Liver (tissue), 8 donors: ENCODE measurements at regions not wholly inside any gene's neighbourhood (a gene's known extent, or its start where the extent isn't known, plus 50 kb on each side); places are given as distances from the start of the nearest gene placed in this dataset.

Source experiments
- DNase-seq: peaks from one replicate; pipeline ENCODE4 v3.0.0-alpha.2; 2017; ENCODE audit warnings: low spot score
- H3K27ac ChIP-seq, 2 donors: one replicate each; pipeline ENCODE4 v1.7.0; 2013; ENCODE audit warnings: inconsistent platforms in 2 of 2, low read length in 2 of 2, control low read depth in 1 of 2, low read depth in 1 of 2, mild to moderate bottlenecking in 1 of 2
- H3K27me3 ChIP-seq, 4 donors: one replicate each; pipeline versions ENCODE4 v1.6.1 to v1.7.0; 2013; ENCODE audit warnings: low read length in 3 of 4, inconsistent platforms in 1 of 4, mild to moderate bottlenecking in 1 of 4, moderate library complexity in 1 of 4; ENCODE audit not compliant: control insufficient read depth in 4 of 4, insufficient read depth in 4 of 4
- H3K36me3 ChIP-seq, 4 donors: one replicate each; pipeline versions ENCODE4 v1.6.1 to v1.7.0; 2013; ENCODE audit warnings: low read length in 3 of 4, mild to moderate bottlenecking in 3 of 4, low read depth in 1 of 4, moderate library complexity in 1 of 4; ENCODE audit not compliant: control insufficient read depth in 4 of 4, insufficient read depth in 3 of 4
- H3K4me1 ChIP-seq, 4 donors: one replicate each; pipeline versions ENCODE4 v1.6.1 to v1.7.0; 2013; ENCODE audit warnings: low read length in 3 of 4, mild to moderate bottlenecking in 3 of 4, moderate library complexity in 1 of 4; ENCODE audit not compliant: control insufficient read depth in 4 of 4, insufficient read depth in 4 of 4
- H3K4me3 ChIP-seq, 3 donors: one replicate each; pipeline versions ENCODE4 v1.6.1 to v1.7.0; 2013; ENCODE audit warnings: low read length in 3 of 3, control low read depth in 1 of 3, low read depth in 1 of 3, mild to moderate bottlenecking in 1 of 3
- H3K9ac ChIP-seq, 2 donors: one replicate each; pipeline ENCODE4 v1.7.0; 2013; ENCODE audit warnings: low read length in 2 of 2, mild to moderate bottlenecking in 2 of 2, moderate library complexity in 2 of 2, control low read depth in 1 of 2, low read depth in 1 of 2
- H3K9me3 ChIP-seq, 4 donors: one replicate each; pipeline versions ENCODE4 v1.6.1 to v1.7.0; 2013; ENCODE audit warnings: low read length in 3 of 4; ENCODE audit not compliant: control insufficient read depth in 4 of 4
- ATF3 ChIP-seq: IDR thresholded peaks from 2 replicates; pipeline ENCODE4 v1.6.1; 2016; ENCODE audit warnings: antibody characterized with exemption
- CTCF ChIP-seq: fragments of 150-350 bp; IDR thresholded peaks from 2 replicates; pipeline ENCODE4 v1.5.1; 2017; ENCODE audit warnings: improper control_type of control experiment, low read depth, low read length; ENCODE audit not compliant: missing input control
- EGR1 ChIP-seq, 2 donors: IDR thresholded peaks; 2 replicates each; pipeline ENCODE4 v1.6.1; 2016 to 2018; ENCODE audit warnings: antibody characterized with exemption in 2 of 2, low read depth in 2 of 2
- FOXA2 ChIP-seq: IDR thresholded peaks from 2 replicates; pipeline ENCODE4 v1.6.1; 2016; ENCODE audit warnings: antibody characterized with exemption
- GABPA ChIP-seq, 2 donors: IDR thresholded peaks in 1 of 2; conservative IDR thresholded peaks in 1 of 2; 2 replicates each; pipeline ENCODE4 v1.6.1; 2016; ENCODE audit warnings: antibody characterized with exemption in 2 of 2, mild to moderate bottlenecking in 1 of 2, moderate library complexity in 1 of 2
- HNF4A ChIP-seq, 2 donors: conservative IDR thresholded peaks; 2 replicates each; pipeline ENCODE4 v1.6.1; 2016; ENCODE audit warnings: antibody characterized with exemption in 2 of 2, mild to moderate bottlenecking in 2 of 2
- JUND ChIP-seq, 2 donors: IDR thresholded peaks; 2 replicates each; pipeline ENCODE4 v1.6.1; 2016; ENCODE audit warnings: antibody characterized with exemption in 2 of 2
- MAX ChIP-seq: IDR thresholded peaks from 2 replicates; pipeline ENCODE4 v1.6.1; 2016; ENCODE audit warnings: antibody characterized with exemption
- RAD21 ChIP-seq, 2 donors: IDR thresholded peaks; 2 replicates each; pipeline ENCODE4 v1.6.1; 2016; ENCODE audit warnings: antibody characterized with exemption in 2 of 2, mild to moderate bottlenecking in 2 of 2
- REST ChIP-seq: IDR thresholded peaks from 2 replicates; pipeline ENCODE4 v1.6.1; 2016; ENCODE audit warnings: antibody characterized with exemption, mild to moderate bottlenecking
- SP1 ChIP-seq: IDR thresholded peaks from 2 replicates; pipeline ENCODE4 v1.6.1; 2018; ENCODE audit warnings: antibody characterized with exemption, mild to moderate bottlenecking
- TAF1 ChIP-seq: conservative IDR thresholded peaks from 2 replicates; pipeline ENCODE4 v1.6.1; 2016; ENCODE audit warnings: antibody characterized with exemption, mild to moderate bottlenecking
- ZBTB33 ChIP-seq: IDR thresholded peaks from 2 replicates; pipeline ENCODE4 v1.6.1; 2016; ENCODE audit warnings: antibody characterized with exemption
- WGBS: extraction: QIAGEN DNeasy Blood & Tissue Kit; methylation state at CpG from one replicate; pipeline ENCODE4 v1.1.7; 2013; 5-methylcytosine and 5-hydroxymethylcytosine counted together
- donor health status: healthy.
- donor health status: healthy.
- donor health status: healthy.
- donor health status: healthy.
- donor health status: healthy.

- TF ChIP-seq SP1 = no peak
- TF ChIP-seq CTCF = no peak
- TF ChIP-seq JUND (IDR thresholded peaks at IDR 0.05) = no peak
- no peak for TF ChIP-seq HNF4A (conservative IDR thresholded peaks at IDR 0.05)
- no peak for TF ChIP-seq FOXA2
- no peak for TF ChIP-seq TAF1
- H3K9ac ChIP-seq = no peak overlapping the region
- H3K4me3 ChIP-seq = no peak overlapping the region
- no peaks in the 10 kb centered on the region for H3K36me3 ChIP-seq
- peaks cover 0 to 6% (median 5%) of the 10 kb centered on the region in 4 donors for H3K4me1 ChIP-seq
- 36% methylated on average over 24 of the region's 24 CpGs for WGBS
- peak; percentile 71 for DNase-seq
- no peaks in the 10 kb centered on the region for H3K27me3 ChIP-seq
- no peaks in the 10 kb centered on the region for H3K9me3 ChIP-seq
- no peak overlapping the region for H3K27ac ChIP-seq
These were observed 194.6 kb downstream of the OLFM1 start for GRCh38 chr9:135281791-135282737.

- Histone ChIP-seq H3K27me3 (no peaks in the 10 kb centered on the region), H3K9ac (no peak overlapping the region), H3K4me1 (peaks cover 0 to 5% (median 2%) of the 10 kb centered on the region in 4 donors), H3K9me3 (no peaks in the 10 kb centered on the region), H3K27ac (no peak overlapping the region), H3K36me3 (no peaks in the 10 kb centered on the region), H3K4me3 (no peak overlapping the region)
- DNase-seq = no peak
- 64% methylated on average over 4 of the region's 4 CpGs for WGBS
- no peak for TF ChIP-seq ZBTB33
These were observed 195.3 kb downstream of the OLFM1 start for GRCh38 chr9:135282808-135283207.

- Histone ChIP-seq H3K27ac (no peak overlapping the region), H3K27me3 (no peaks in the 10 kb centered on the region), H3K9ac (no peak overlapping the region), H3K9me3 (no peaks in the 10 kb centered on the region), H3K4me3 (no peak overlapping the region), H3K36me3 (no peaks in the 10 kb centered on the region), H3K4me1 (peaks cover 0 to 5% (median 2%) of the 10 kb centered on the region in 4 donors)
- 61% methylated on average over 15 of the region's 15 CpGs for WGBS
- no peak for DNase-seq
- TF ChIP-seq ATF3 (no peak), REST (no peak), EGR1 (IDR thresholded peaks at IDR 0.05; ENCODE audit: low read depth in 2 of 2) (no peak), FOXA2 (no peak), CTCF (no peak), JUND (IDR thresholded peaks at IDR 0.05) (no peak), MAX (no peak), RAD21 (IDR thresholded peaks at IDR 0.05) (no peak), TAF1 (no peak), GABPA (IDR thresholded peaks at IDR 0.05 in 1 of 2, conservative IDR thresholded peaks at IDR 0.05 in 1 of 2) (no peak)
These were observed 195.9 kb upstream of the PPP1R26 start for GRCh38 chr9:135283671-135284070.
